Gastroesophageal sphincter (tissue), 3 donors: ENCODE measurements at regions not wholly inside any gene's neighbourhood (a gene's known extent, or its start where the extent isn't known, plus 50 kb on each side); places are given as distances from the start of the nearest gene placed in this dataset.

Source experiments
- CTCF ChIP-seq, 4 experiments: fragments of 200-600 bp in 2 of 4; fragments of 450-650 bp in 2 of 4; sonication (generic) in 1 of 4; IDR thresholded peaks; one replicate each; pipeline ENCODE4 v1.5.1; 2017 to 2019; ENCODE audit warnings: antibody characterized with exemption in 4 of 4, mild to moderate bottlenecking in 2 of 4, moderate library complexity in 2 of 4
- POLR2A ChIP-seq, 2 donors: fragments of 450-650 bp; IDR thresholded peaks; one replicate each; pipeline ENCODE4 v1.6.1; 2017; ENCODE audit warnings: antibody characterized with exemption in 2 of 2, mild to moderate bottlenecking in 2 of 2, moderate library complexity in 1 of 2
- POLR2AphosphoS5 ChIP-seq: sonication (generic); formaldehyde crosslinking; IDR thresholded peaks from one replicate; pipeline ENCODE4 v1.6.1; 2017; ENCODE audit warnings: antibody characterized with exemption

DNA sequence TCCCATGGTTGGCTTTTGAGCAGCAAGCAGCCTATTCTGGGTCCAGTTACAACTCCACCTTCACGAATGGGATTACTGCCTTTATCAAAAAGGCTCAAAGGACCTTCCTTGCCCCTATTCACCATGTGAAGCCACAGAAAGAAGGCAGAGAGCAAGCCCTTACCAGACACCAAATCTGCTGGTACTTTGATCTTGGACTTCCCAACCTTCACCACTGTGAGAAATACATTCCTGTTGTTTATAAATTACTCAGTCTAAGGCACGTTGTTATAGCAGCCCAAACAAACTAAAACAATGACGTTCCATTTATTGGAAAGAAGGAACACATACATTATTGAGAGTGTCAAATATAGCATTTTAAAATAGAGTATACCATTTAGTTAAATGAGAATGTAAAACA is 1557.9 kb downstream of the PLA2G4A start:
- TF ChIP-seq CTCF (IDR thresholded peaks at IDR 0.05) = no peak
- TF ChIP-seq POLR2AphosphoS5 = no peak
- no peak for TF ChIP-seq POLR2A (IDR thresholded peaks at IDR 0.05)
